ENCODE measurements at regions not wholly inside any gene's neighbourhood (a gene's known extent, or its start where the extent isn't known, plus 50 kb on each side); places are given as distances from the start of the nearest gene placed in this dataset.

DNA sequence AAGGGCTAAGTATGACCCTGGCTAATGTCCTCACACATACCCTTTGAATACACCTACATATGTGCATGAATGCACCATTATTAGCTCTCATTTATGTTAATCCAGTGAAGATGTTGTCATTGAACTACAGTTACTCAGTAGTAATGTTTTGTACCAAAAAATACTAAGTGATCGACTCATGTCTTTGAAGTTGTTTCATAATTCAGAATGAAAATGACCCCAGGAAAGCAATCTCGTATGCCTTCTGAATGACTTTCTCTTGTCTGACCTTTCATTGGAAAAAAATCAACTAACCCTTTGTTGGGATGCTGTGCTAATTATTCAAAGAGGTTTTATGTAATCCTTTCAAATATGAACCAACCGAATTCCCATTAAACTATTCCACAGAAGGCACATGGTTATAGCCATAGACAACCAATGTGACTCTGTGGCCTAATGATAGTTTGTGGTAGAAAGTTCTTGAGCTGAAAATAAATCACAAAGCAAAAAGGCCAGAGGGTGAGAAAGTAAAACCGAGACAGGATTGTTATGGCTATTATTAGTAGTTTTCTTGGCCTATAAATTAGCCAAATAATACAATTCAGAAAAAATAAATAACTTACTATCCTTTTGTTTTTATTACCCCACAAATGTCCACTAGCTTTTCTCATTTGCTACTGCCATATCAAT is 86.8 kb upstream of the STARD13 start:
- no peak for DNase-seq (ENCODE audit: low read depth)

GRCh38 chr13:33373624-33374023 is 88.1 kb upstream of the STARD13 start:
- no peak for DNase-seq (ENCODE audit: low read depth)

DNA sequence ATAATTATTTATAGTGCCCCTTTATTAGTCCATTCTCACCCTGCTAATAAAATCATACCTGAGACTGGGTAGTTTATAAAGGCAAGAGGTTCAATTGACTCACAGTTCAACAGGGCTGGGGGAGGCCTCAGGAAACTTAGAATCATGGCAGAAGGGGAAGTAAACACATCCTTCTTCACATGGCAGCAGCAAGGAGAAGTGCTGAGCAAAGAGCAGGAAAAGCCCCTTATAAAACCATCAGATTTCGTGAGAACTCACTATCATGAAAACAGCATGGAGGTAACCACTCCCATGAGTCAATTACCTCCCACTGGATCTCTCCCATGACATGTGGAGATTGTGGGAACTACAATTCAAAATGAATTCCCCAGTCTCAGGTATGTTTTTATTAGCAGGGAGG is 89.9 kb upstream of the STARD13 start:
- no peak for DNase-seq (ENCODE audit: low read depth)

DNA sequence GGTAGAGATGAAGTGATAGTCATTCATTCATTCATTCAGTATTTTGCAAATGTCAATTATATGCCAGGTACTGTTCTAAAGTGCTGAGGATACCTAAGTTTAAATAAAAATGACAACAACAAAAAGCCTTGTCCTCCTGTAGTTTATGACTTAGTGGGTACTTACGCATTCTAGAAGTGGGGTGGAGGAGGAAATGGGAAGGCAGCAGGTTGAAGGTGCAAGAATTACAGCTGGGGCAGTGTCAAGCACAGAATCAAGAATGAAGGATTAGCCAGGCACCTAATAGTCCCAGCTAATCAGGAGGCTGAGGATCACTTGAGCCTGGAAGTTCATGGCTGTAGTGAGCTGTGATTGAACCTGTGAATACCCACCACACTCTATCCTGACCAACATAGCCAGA is 90.7 kb upstream of the STARD13 start:
- DNase-seq (ENCODE audit: low read depth), result no peak

DNA sequence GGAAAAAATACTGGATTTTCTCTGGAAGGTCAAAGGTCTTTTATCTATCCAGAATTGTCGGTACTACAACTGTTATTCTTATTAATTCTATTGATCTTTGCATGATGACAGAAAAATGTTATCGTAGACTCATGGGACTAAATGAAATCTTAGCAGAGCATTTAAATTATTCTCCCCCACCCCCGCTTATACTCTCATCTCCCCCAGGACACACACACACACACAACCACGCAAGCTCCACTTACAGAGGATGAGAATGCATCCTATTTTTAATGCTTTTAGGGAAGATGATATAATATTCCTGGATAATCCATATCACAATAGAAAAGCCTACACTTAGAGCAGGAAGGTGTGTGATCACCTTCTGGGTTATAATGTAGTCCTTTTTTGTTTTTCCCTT is 91.9 kb upstream of the STARD13 start:
- no peak for DNase-seq (ENCODE audit: low read depth)

DNA sequence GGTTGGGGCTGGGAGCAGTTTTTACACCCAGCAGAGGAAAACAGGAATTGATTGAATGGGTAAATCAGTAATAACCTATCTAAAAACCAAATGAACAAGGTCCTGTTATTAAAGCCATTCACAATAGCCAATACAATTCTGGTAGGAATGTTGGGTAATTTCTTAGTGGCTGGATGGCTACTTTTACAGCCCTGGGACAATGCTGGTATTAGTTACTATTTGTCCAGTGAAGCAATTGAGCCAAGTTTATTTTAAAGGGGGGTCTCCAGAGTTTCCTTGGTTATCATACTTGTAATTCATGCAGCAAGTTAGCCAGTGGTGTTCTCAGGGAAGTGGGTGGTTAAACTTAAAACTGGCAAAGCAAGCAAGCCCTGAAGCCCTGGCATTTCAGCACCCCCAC is 92.3 kb upstream of the STARD13 start:
- DNase-seq (ENCODE audit: low read depth), result no peak

DNA sequence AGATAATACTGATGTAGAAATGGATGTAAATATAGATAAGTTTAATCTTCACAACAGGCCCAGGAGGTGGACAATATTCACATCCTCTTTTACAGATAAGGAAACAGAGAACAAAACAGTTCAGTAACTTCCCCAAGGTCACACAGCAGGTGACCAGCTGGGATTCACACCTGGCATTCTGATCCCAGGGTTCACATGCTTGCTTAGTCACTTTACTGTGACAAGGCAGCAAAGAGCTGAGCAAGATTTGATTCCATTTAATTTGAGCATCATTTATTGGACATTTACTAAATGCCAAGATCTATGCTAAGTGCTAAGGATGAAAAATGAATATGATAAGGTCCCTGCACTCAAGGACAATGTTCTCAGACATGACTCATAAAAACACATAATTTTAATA is 94.1 kb upstream of the STARD13 start:
- DNase-seq (ENCODE audit: low read depth), result no peak

GRCh38 chr13:33380487-33381079 is 95.0 kb upstream of the STARD13 start:
- DNase-seq (ENCODE audit: low read depth), result no peak

DNA sequence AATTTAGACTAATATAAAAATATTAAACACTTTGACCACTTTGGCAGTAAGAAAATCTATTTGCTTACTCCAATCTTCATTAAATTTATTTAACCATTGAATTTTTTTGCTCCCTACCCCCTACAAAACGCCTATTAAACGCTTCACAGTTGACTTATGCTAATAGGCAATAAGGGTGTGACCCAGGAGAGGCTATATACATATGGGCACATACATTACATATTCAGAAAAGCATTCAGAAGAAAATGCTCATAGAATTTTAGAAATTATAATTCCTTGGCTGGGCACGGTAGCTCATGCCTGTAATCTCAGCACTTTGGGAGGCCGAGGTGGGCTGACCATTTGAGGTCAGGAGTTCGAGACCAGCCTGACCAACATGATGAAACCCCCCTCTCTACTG is 95.6 kb upstream of the STARD13 start:
- DNase-seq (ENCODE audit: low read depth), result no peak

GRCh38 chr13:33381906-33382305 is 96.4 kb upstream of the STARD13 start:
- no peak for DNase-seq (ENCODE audit: low read depth)

DNA sequence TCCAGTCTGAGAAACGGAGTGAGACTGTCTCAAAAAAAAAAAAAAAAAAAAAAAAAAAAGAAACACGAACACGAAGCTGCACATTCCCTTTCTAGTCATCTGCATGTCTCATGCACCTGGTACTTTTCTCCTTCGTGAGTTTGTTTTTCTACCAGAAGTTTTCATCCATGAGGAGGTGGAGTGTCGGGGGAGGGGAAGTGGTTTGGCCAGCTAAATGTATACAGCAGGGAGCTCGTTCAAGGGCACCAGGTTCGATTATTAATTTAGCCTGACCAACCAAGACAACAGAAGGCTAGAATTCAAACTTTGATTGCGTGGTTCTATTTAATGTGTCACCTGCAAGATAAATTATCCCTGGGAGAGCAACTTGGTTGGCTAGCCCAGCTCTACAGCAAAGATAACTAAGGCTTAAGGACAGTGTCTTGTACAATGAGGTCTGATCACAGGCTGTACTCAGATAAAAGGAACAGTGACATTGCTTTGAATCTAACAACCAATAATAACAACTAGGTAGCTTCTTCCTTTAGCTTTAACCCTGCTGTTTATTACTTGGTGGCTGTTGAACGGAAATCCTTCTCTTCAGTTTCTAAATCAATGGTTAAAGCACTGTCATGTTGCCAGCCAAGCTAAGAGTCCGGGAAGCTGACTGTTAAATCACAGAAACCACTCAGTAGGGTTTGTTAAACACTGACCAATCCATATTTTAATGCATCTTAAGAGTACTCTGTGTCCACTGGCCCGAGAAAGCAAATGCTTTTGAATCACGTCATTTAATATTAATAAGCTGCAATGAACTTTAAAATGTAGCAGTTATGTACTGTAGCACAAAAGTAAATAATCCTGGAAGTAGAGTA is 98.4 kb upstream of the STARD13 start:
- DNase-seq (ENCODE audit: low read depth), result no peak

GRCh38 chr13:33388286-33388998 is 102.9 kb upstream of the STARD13 start:
- DNase-seq (ENCODE audit: low read depth), result no peak

GRCh38 chr13:33392794-33393405 is 107.3 kb upstream of the STARD13 start:
- no peak for DNase-seq (ENCODE audit: low read depth)

- DNase-seq (ENCODE audit: low read depth), result no peak
These were observed 108.9 kb upstream of the STARD13 start for GRCh38 chr13:33394294-33394932.

DNA sequence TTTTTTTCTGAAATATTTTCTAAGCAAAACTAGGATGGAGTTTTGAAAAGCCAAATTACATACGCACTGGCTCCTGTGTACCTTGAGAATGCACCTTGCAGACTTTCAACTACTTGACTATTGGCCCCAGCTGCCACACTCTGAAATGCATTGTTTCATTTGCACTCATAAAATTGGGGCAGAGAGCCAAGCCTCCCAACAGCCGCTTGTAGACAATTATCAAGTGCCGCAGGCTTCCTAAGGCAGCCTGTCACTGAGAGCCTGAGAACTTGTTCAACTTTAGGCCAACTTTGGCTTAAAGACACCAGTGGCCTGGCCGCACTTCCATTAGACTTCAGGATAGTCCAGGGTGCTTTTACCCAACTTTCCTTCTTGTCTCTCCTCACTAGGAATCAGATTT is 115.7 kb upstream of the STARD13 start:
- DNase-seq (ENCODE audit: low read depth), result no peak

- no peak for DNase-seq (ENCODE audit: low read depth)
These were observed 117.4 kb upstream of the STARD13 start for GRCh38 chr13:33402975-33403374.

GRCh38 chr13:33403807-33404362 is 118.3 kb upstream of the STARD13 start:
- no peak for DNase-seq (ENCODE audit: low read depth)

DNA sequence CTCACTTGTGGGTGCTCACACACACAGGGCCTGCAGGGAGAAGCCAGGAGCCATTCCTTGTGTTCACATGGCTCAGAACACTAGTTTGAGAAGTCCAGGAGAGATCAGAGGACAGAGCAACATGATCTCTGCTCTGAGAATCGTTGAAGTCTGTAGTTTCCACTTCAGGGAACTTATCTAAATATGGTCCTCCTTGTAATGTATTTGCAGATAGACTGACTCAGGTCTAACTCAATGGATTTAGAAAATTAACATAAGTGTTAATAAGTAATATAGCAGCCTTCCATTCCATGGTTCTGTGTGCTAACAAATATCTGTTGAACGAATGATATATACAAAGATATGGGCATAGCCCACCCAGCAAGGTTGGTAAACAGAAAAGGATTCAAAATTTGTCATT is 119.8 kb upstream of the STARD13 start:
- DNase-seq (ENCODE audit: low read depth), result no peak

- DNase-seq (ENCODE audit: low read depth), result no peak
These were observed 124.3 kb upstream of the STARD13 start for GRCh38 chr13:33409673-33410510.

DNA sequence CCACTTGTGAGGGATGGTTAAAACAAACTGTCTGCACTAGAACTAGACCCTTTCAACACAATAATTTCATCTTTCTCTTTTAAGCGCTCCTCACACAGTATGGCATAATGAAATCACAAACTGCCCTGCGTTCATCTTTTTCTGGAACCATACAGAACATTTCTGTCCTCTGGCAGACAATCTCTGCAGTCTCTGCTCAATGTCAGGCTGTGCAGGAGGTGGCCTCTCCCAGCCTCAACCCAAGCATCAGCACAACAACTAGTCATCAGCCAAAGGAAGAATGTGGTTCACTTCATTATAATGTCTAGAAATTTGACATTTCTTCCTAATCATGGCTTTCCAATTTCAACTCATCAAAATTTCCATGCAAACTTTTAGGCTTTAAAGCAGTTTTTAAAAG is 125.1 kb upstream of the STARD13 start:
- no peak for DNase-seq (ENCODE audit: low read depth)
